ENCODE measurements at regions not wholly inside any gene's neighbourhood (a gene's known extent, or its start where the extent isn't known, plus 50 kb on each side); places are given as distances from the start of the nearest gene placed in this dataset.

- no peak overlapping the region for H3K4me3 Mint-ChIP-seq
Observed at GRCh38 chr2:60249879-60250278, 303.6 kb downstream of the BCL11A start.

GRCh38 chr2:60247471-60247870 lies 306.0 kb downstream of the BCL11A start:
- ATAC-seq, result no peak
- H3K36me3 Mint-ChIP-seq (ENCODE audit: insufficient read depth), result no peaks in the 10 kb centered on the region

More at GRCh38 chr2:60249879-60250278, 303.6 kb downstream of the BCL11A start:
- H3K4me1 Mint-ChIP-seq (ENCODE audit: low read depth), result no peaks in the 10 kb centered on the region
- ATAC-seq (no peak), DNase-seq (no peak)
- no peaks in the 10 kb centered on the region for H3K27me3 Mint-ChIP-seq (ENCODE audit: low read depth)
- H3K36me3 Mint-ChIP-seq (ENCODE audit: insufficient read depth), result no peaks in the 10 kb centered on the region
- H3K9me3 Mint-ChIP-seq, result no peaks in the 10 kb centered on the region

GRCh38 chr2:60246583-60246982 lies 306.9 kb downstream of the BCL11A start:
- Mint-ChIP-seq H3K27me3 (ENCODE audit: low read depth) (no peaks in the 10 kb centered on the region), H3K9me3 (peaks cover 7% of the 10 kb centered on the region), H3K4me1 (ENCODE audit: low read depth) (no peaks in the 10 kb centered on the region), H3K36me3 (ENCODE audit: insufficient read depth) (no peaks in the 10 kb centered on the region), H3K4me3 (no peak overlapping the region)
- ATAC-seq, result no peak
- DNase-seq, result no peak

More at GRCh38 chr2:60247471-60247870, 306.0 kb downstream of the BCL11A start:
- H3K4me1 Mint-ChIP-seq (ENCODE audit: low read depth), result no peaks in the 10 kb centered on the region
- H3K9me3 Mint-ChIP-seq, result peaks cover 7% of the 10 kb centered on the region
- DNase-seq, result no peak
- no peaks in the 10 kb centered on the region for H3K27me3 Mint-ChIP-seq (ENCODE audit: low read depth)
- H3K4me3 Mint-ChIP-seq, result no peak overlapping the region

GRCh38 chr2:60234274-60234986 lies 319.0 kb downstream of the BCL11A start:
- H3K4me3 Mint-ChIP-seq, result no peak overlapping the region
- no peaks in the 10 kb centered on the region for H3K36me3 Mint-ChIP-seq (ENCODE audit: insufficient read depth)
- ATAC-seq (no peak), DNase-seq (no peak)
- H3K27me3 Mint-ChIP-seq (ENCODE audit: low read depth), result no peaks in the 10 kb centered on the region
- H3K9me3 Mint-ChIP-seq, result peaks cover 24% of the 10 kb centered on the region
- no peaks in the 10 kb centered on the region for H3K4me1 Mint-ChIP-seq (ENCODE audit: low read depth)

- H3K36me3 Mint-ChIP-seq (ENCODE audit: insufficient read depth), result no peaks in the 10 kb centered on the region
- ATAC-seq (no peak), DNase-seq (no peak)
- H3K4me3 Mint-ChIP-seq, result no peak overlapping the region
- no peaks in the 10 kb centered on the region for H3K27me3 Mint-ChIP-seq (ENCODE audit: low read depth)
- H3K9me3 Mint-ChIP-seq, result peaks cover 20% of the 10 kb centered on the region
- H3K4me1 Mint-ChIP-seq (ENCODE audit: low read depth), result no peaks in the 10 kb centered on the region
Observed at GRCh38 chr2:60230596-60230995, 322.9 kb downstream of the BCL11A start.

- Mint-ChIP-seq H3K9me3 (peaks cover 20% of the 10 kb centered on the region), H3K4me3 (no peak overlapping the region), H3K36me3 (ENCODE audit: insufficient read depth) (no peaks in the 10 kb centered on the region), H3K4me1 (ENCODE audit: low read depth) (no peaks in the 10 kb centered on the region), H3K27me3 (ENCODE audit: low read depth) (no peaks in the 10 kb centered on the region)
- DNase-seq, result no peak
- ATAC-seq, result no peak
Observed at GRCh38 chr2:60230037-60230436, 323.4 kb downstream of the BCL11A start.

GRCh38 chr2:60226943-60227342 lies 326.5 kb downstream of the BCL11A start:
- ATAC-seq, result no peak
- no peaks in the 10 kb centered on the region for H3K36me3 Mint-ChIP-seq (ENCODE audit: insufficient read depth)
- no peak for DNase-seq
- H3K9me3 Mint-ChIP-seq, result peaks cover 5% of the 10 kb centered on the region
- H3K27me3 Mint-ChIP-seq (ENCODE audit: low read depth), result peaks cover 2% of the 10 kb centered on the region
- no peak overlapping the region for H3K4me3 Mint-ChIP-seq
- H3K4me1 Mint-ChIP-seq (ENCODE audit: low read depth), result no peaks in the 10 kb centered on the region

GRCh38 chr2:60226191-60226590 lies 327.3 kb downstream of the BCL11A start:
- no peaks in the 10 kb centered on the region for H3K36me3 Mint-ChIP-seq (ENCODE audit: insufficient read depth)
- no peak overlapping the region for H3K4me3 Mint-ChIP-seq
- H3K27me3 Mint-ChIP-seq (ENCODE audit: low read depth), result peaks cover 2% of the 10 kb centered on the region
- H3K9me3 Mint-ChIP-seq, result no peaks in the 10 kb centered on the region
- no peaks in the 10 kb centered on the region for H3K4me1 Mint-ChIP-seq (ENCODE audit: low read depth)
- ATAC-seq (no peak), DNase-seq (no peak)

- Mint-ChIP-seq H3K27me3 (ENCODE audit: low read depth) (peaks cover 2% of the 10 kb centered on the region), H3K4me1 (ENCODE audit: low read depth) (no peaks in the 10 kb centered on the region), H3K36me3 (ENCODE audit: insufficient read depth) (no peaks in the 10 kb centered on the region), H3K4me3 (no peak overlapping the region), H3K9me3 (no peaks in the 10 kb centered on the region)
- ATAC-seq (no peak), DNase-seq (no peak)
Observed at GRCh38 chr2:60223859-60224258, 329.6 kb downstream of the BCL11A start.

- Mint-ChIP-seq H3K4me1 (ENCODE audit: low read depth) (no peaks in the 10 kb centered on the region), H3K9me3 (no peaks in the 10 kb centered on the region), H3K27me3 (ENCODE audit: low read depth) (peaks cover 2% of the 10 kb centered on the region), H3K4me3 (no peak overlapping the region), H3K36me3 (ENCODE audit: insufficient read depth) (no peaks in the 10 kb centered on the region)
- ATAC-seq (no peak), DNase-seq (no peak)
Observed at GRCh38 chr2:60221098-60221497, 332.4 kb downstream of the BCL11A start.

- ATAC-seq (no peak), DNase-seq (no peak)
- Mint-ChIP-seq H3K4me3 (no peak overlapping the region), H3K27me3 (ENCODE audit: low read depth) (peaks cover 2% of the 10 kb centered on the region), H3K36me3 (ENCODE audit: insufficient read depth) (no peaks in the 10 kb centered on the region), H3K9me3 (no peaks in the 10 kb centered on the region), H3K4me1 (ENCODE audit: low read depth) (no peaks in the 10 kb centered on the region)
Observed at GRCh38 chr2:60219536-60219935, 333.9 kb downstream of the BCL11A start.

GRCh38 chr2:60216452-60216995 lies 336.9 kb downstream of the BCL11A start:
- ATAC-seq (no peak), DNase-seq (no peak)
- no peak overlapping the region for H3K4me3 Mint-ChIP-seq

GRCh38 chr2:60215386-60215901 lies 338.0 kb downstream of the BCL11A start:
- no peak overlapping the region for H3K4me3 Mint-ChIP-seq
- DNase-seq (no peak), ATAC-seq (no peak)
- no peaks in the 10 kb centered on the region for H3K9me3 Mint-ChIP-seq
- H3K36me3 Mint-ChIP-seq (ENCODE audit: insufficient read depth), result no peaks in the 10 kb centered on the region
- H3K4me1 Mint-ChIP-seq (ENCODE audit: low read depth), result no peaks in the 10 kb centered on the region
- H3K27me3 Mint-ChIP-seq (ENCODE audit: low read depth), result no peaks in the 10 kb centered on the region

More at GRCh38 chr2:60216452-60216995, 336.9 kb downstream of the BCL11A start:
- Mint-ChIP-seq H3K4me1 (ENCODE audit: low read depth) (no peaks in the 10 kb centered on the region), H3K36me3 (ENCODE audit: insufficient read depth) (no peaks in the 10 kb centered on the region), H3K27me3 (ENCODE audit: low read depth) (no peaks in the 10 kb centered on the region), H3K9me3 (no peaks in the 10 kb centered on the region)

- Mint-ChIP-seq H3K27me3 (ENCODE audit: low read depth) (no peaks in the 10 kb centered on the region), H3K9me3 (no peaks in the 10 kb centered on the region), H3K36me3 (ENCODE audit: insufficient read depth) (no peaks in the 10 kb centered on the region), H3K4me3 (no peak overlapping the region), H3K4me1 (ENCODE audit: low read depth) (no peaks in the 10 kb centered on the region)
- ATAC-seq, result no peak
- no peak for DNase-seq
Observed at GRCh38 chr2:60214626-60214875, 338.9 kb downstream of the BCL11A start.

- H3K4me3 Mint-ChIP-seq, result no peak overlapping the region
- H3K36me3 Mint-ChIP-seq (ENCODE audit: insufficient read depth), result no peaks in the 10 kb centered on the region
- no peaks in the 10 kb centered on the region for H3K4me1 Mint-ChIP-seq (ENCODE audit: low read depth)
- no peak for DNase-seq
- no peaks in the 10 kb centered on the region for H3K27me3 Mint-ChIP-seq (ENCODE audit: low read depth)
- ATAC-seq, result no peak
- no peaks in the 10 kb centered on the region for H3K9me3 Mint-ChIP-seq
Observed at GRCh38 chr2:60213865-60214625, 339.4 kb downstream of the BCL11A start.

Data from activated T-cell treated with anti-CD3 and anti-CD28 coated beads, Interleukin-2, amount 50 U/mL, for 4 hours (primary cell).